NCI-H146 treated with DMSO at 0.1 percent for 48 hours (cell line): ENCODE measurements at regions not wholly inside any gene's neighbourhood (a gene's known extent, or its start where the extent isn't known, plus 50 kb on each side); places are given as distances from the start of the nearest gene placed in this dataset.

Experiments used
- DNase-seq: peaks from one replicate; lab custom pipeline; 2025; ENCODE audit not compliant: unreplicated experiment; lab: John Stamatoyannopoulos, UW

DNA sequence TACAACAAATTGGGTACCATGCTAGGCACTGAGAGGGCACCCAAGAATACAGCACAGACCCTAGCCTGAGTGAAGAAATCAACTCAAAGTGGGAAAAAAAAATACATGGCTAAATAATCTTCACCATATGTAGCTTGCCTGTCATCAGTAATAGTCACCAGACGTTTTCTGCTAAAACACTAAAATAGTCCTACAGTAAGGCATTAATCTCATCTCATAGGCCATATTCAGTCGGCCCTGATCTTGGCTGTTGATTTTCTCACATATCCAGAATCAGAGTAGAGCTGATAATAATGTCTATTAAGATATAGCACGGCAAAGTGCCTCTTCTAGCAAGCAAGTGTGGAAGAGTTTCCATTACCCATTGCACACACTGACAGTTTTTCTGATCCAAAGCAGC lies 322.1 kb upstream of the SLC30A5 start:
- no peak for DNase-seq

DNA sequence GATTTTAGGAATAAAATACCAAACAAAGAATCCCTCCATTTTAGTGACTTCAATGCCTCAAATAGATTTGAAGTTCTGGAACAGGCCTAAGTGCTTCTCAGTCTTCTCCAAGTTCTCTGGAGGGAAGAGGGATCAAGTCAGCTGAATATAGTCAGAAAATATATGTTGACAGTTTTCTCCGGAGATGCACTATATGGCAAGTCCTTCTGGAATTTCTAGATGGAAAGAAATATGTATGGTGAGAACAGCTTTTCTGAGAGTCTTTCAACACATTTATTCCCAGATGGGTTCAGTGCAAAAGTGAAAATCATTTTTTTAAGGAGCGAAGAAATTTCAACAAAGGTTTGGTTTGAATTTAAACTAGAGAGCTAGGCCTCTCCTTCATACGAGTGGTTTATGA lies 317.4 kb upstream of the SLC30A5 start:
- DNase-seq, result no peak

DNA sequence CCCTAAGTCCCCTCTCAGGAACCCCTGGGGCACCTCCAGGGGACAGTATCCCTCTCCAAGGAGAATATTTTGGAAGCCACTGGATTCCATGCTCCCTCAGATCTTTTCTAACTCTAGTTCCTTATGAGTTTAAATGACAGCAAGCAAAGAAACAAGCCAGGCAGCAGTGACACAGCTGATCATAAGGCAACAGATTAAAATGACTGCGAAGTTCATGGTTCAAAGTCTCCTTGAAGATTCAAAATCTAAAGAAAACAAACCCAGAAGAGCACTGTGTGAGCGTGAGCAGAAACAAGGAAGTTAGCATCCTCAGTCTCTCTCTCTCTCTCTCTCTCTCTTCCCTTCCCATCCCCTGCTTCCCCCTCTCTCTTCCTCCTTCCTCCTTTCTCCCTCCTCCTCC lies 316.7 kb upstream of the SLC30A5 start:
- no peak for DNase-seq

GRCh38 chr5:68778484-68778883 lies 315.3 kb upstream of the SLC30A5 start:
- DNase-seq, result no peak

DNA sequence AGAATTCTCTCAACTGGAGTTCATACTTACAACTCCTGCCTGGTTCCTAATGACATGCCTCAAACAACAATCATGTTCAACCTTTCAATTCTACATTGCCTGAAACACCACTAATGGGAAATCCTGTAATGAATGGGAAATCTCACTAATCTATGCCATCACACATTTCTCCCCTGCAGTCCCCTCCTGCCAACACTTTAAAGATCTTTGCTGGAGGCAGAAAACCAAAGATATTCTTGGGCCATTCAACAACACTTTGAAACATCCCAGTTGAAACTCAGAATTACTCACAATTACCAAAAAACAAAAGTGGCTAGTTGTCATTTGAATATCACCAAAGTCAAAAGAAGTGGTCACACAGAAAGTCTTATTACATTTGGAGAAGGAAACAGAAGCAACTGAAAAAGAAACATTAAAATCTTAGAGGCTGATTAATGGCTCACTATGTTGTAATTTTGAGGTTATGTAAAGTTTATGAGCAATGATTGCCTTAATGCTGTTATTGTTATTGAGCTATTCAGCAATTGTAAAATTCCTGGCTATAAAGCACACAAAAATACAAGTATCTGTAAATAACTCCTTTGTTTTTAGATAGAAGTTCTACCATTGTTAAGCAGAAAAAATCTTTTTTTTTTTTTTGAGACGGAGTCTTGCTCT lies 313.4 kb upstream of the SLC30A5 start:
- no peak for DNase-seq

DNA sequence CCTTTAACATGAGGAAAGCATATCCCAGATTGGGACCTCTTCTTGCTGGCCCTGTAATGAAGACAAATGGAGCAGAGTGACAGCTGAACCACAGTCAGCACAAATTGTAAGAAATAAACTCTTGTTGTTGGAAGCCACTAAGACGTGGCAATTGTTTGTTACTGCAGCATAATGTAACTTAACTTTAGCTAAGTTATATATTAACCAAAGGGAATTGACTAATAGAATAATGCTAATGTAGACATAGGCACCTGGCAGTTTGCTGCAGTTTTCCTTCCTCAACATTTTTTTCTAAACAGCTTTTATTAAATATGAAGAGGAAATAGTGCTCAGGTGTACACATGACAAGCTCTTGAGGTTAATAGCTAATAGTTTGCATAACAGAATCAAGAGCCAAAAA lies 300.7 kb upstream of the SLC30A5 start:
- no peak for DNase-seq

GRCh38 chr5:68793993-68794392 lies 299.8 kb upstream of the SLC30A5 start:
- no peak for DNase-seq

GRCh38 chr5:68795190-68795589 lies 298.6 kb upstream of the SLC30A5 start:
- DNase-seq, result no peak

DNA sequence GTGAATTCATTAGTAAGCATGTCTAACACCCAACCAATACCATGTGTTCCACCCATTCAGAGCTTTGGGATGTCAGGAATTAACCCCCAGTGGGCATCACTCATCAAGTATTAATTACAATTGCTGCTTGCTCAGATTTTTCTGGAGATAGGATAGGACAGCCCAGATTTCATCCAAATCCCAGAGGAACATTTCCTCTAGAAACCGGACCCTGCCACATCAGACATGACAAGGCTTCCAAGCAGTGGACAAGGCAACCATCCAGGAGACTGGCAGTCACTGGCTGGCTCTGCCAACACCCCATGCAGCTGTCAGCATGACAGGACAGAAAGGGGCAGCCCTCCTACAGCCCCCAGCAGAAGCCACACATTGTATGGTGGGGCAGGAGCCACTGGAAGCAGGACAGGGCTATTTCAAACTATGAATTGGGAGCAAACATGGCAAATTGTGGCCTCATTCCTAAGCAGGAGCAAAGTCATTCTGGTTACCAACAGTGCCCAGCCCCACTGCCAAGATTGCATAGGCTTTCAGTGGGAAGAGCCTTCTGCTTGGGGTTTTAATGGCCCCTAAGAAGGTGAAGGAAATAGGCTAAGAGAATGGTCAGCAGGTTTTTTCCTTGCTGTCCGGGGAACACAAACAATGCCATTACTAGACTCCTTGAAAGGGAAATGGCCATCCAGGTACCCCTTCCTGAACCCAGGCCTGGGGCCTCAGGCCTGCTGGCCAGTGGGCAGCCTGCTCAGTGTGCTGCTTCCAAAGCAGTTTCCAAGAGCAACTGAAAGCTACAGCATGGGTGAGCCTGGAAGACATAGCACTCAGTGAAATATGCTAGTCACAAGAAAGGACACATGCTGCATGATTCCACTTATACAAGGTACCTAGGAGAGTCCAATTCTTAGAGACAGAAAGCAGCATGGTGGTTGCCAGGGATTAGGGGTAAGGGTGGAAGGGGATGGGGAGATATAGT lies 294.7 kb upstream of the SLC30A5 start:
- DNase-seq, result no peak

DNA sequence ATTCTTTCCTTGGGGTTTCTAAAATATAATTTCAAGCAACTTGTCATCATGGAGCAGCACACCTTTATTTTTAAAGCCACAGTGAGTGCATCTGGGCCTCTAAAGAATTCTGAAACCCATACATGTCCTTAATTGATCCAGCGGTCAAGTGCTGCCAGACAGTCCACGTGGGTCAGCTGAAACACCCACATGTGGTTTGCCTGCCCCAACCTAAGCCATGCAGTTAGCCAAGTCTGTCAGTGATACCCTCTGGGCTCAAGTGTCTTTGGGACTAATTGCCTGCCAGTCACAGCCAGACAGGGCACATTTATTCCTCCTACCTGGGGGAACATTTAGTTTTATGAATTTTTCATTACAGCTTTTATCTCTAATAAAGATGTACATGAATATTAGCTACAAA lies 291.4 kb upstream of the SLC30A5 start:
- DNase-seq, result no peak

GRCh38 chr5:68803881-68804319 lies 289.9 kb upstream of the SLC30A5 start:
- no peak for DNase-seq

DNA sequence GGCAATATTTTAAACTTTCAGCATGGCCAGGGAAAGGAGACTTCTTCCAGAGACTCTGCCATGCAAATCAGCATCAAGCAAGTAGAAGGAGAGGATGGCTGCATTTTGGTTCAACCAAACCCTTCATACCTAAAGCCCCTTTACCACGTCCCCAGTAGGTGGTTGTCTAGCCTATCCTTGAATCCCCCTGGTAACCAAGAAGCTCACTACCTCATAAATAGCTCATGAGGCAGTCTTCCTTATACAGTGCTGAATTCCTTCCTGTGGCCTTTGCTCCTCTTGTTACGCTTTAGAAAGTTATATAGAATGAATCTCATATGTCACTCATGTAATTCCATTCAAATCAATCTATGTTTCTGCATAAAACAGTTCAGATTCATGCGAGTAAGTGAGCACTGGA lies 289.5 kb upstream of the SLC30A5 start:
- no peak for DNase-seq

GRCh38 chr5:68805444-68805843 lies 288.4 kb upstream of the SLC30A5 start:
- no peak for DNase-seq

DNA sequence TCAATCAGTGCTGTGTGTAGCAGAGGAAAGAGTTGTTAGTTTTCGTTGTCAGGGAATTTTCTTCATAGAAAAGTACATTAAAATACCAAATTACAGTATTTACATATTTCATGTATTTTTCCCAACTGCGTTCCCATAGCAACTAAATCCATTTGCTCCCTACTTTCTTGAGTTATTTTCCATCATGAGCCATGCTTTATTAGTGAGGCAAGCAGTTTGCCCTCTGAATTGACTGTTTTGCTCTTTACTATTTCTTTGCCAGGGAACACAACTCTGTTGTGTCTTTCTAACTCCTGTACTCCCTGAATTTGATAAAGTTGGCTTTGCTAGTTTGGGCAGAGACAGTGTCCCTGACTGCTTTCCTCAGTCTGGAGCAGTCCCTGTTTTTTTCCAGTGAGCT lies 276.2 kb upstream of the SLC30A5 start:
- no peak for DNase-seq

DNA sequence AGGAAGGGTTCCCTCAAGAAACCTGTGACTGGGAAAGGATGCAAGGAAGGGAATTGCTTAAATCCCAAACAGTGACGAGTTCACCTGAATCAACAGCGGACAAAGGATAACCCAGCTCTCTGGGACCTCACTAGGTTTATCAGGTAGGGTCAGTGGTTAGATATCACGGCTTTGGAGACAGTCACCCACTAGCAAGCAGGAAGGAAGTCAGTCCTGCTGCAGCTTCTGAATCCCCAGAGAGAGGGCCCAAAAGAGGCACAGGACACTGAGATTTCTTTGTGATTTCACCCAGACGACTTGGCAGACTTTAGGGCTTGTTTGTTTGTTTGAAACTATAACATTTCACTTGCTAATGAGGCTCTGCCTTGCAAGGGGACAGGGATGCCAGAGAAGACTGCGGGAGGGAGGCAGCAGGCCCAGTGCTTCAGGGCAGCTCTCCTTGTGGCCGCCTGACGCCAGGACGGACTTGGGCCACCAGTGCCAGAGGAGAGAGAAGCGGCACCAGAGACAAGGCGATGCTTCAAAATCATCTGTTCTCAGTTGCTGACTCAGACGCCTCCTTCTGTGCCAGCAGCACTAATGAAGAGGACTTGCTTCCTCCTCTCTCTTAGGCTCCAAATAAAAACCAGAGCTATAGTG lies 275.6 kb upstream of the SLC30A5 start:
- no peak for DNase-seq

DNA sequence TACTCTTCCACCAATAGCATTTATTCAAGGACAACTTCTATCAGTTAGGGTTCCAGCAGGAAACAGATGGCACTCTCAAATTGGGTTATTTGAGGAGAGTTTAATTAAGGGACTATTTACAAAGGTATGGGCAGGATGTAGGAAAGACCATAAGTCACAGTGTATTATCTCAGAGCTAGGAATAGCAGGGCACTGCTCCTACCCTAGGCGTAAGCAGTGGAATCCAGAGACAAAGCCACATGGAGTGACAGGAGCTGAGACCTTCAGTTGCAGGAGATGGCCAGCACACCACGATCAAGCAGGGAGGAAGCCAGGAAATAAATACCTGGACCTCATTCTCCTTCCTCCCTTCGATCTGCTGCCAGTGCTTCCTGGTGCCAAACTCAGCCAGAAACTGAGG lies 274.9 kb upstream of the SLC30A5 start:
- no peak for DNase-seq

GRCh38 chr5:68821056-68821455 lies 272.8 kb upstream of the SLC30A5 start:
- no peak for DNase-seq

- no peak for DNase-seq
Measured at GRCh38 chr5:68822796-68823195, 271.0 kb upstream of the SLC30A5 start.

DNA sequence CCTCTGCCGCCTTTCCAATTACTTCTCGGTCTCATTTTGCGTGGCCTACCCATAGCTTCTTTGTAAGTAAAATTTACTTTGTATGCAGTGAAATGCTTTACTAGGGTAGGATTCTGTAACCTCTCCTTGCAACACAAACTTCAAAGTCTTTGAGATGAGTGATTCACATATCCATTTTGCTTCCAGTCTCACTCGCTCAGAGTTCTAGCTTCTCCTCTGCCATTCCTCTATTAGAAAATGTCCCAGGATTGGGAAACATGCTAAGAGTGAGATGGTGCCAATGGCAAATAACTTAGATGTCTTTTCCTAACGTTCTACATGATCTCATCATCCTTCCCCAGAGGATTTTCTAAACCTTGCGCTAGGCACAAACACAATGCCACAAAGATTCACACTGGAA lies 270.5 kb upstream of the SLC30A5 start:
- no peak for DNase-seq

DNA sequence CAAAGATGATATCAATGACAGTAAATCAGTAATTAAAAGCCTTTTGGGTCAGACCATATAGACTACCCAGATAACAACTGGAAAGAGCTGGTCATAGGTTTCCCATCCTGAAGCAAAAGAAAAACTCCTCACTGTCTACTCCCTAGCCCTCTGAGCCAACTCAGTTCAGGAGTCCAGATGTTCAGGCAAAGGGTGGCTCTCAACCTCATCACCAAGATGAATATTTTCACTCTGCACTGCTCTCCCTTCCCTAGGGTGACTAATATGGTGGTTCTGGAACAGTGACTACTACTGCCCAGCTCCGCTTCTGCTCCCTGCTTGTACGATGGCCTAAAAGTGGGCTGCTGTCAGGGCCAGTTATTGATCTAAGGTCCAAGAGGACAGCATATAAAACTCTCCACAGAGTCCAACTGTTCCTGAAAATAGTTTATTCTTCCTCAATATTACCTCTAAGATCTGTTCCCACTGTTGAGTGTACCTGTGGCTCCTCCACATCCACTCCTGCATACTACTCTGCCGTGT lies 263.4 kb upstream of the SLC30A5 start:
- no peak for DNase-seq

- DNase-seq, result no peak
Measured at GRCh38 chr5:68834491-68834981, 259.3 kb upstream of the SLC30A5 start.
